ENCODE measurements at regions not wholly inside any gene's neighbourhood (a gene's known extent, or its start where the extent isn't known, plus 50 kb on each side); places are given as distances from the start of the nearest gene placed in this dataset.

DNA sequence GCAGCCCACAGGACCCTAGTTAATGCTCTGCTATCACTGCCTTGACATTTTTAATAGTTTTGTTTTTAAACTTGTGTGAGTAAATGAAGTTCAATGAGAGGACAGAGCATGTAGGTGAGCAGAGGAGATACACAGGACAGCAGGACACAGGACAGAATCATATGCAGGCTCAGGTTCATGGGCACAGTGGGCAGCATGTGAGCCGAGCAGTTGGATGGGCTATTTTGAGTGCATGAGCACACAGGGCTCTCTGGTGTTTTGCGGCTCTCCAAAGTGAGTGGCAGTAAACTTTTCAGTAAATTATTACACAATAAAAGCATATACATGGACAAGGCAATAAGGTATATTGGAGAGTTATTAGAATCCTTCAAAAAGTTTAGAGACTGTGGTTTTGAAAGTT is 189.7 kb upstream of the OR4E1 start:
- ChIA-PET SMC1A (ENCODE audit: uncharacterized antibody, unreplicated experiment) (no interaction called here), CTCF (interaction anchor here (4.3 kb wide), 1 partner anchor 11 kb away, joined by 27 read pairs; no protein-coding TSS in a partner anchor), RAD21 (ENCODE audit: unreplicated experiment) (no interaction called here), POLR2A (no interaction called here)
- no peaks in the 10 kb centered on the region for H4K20me1 ChIP-seq (ENCODE audit: control insufficient read depth, insufficient read depth)
- H3K27me3 ChIP-seq (replicated peaks in 1 of 2; ENCODE audit: control insufficient read depth in 2 of 2, insufficient read depth in 2 of 2, low read length in 1 of 2) = no peaks in the 10 kb centered on the region
- H3K9me3 ChIP-seq (replicated peaks; ENCODE audit: control insufficient read depth, insufficient read depth, low read length) = no peaks in the 10 kb centered on the region
- H2AFZ ChIP-seq (ENCODE audit: control insufficient read depth, low read depth, low read length) = no peak overlapping the region
- H3K4me2 ChIP-seq (ENCODE audit: control insufficient read depth, insufficient read depth) = no peak overlapping the region
- H3K27ac ChIP-seq (ENCODE audit: control insufficient read depth, insufficient read depth) = no peak overlapping the region
- BruUV-seq (replicated peaks) = no TSS peak
- in situ Hi-C loops (cut with MboI) = no loop called here
- no peak for FAIRE-seq
- no peak overlapping the region for H3K4me3 ChIP-seq
- intact Hi-C loops (cut with micrococcal nuclease; ENCODE audit: unreplicated experiment) = no loop called here
- no peaks in the 10 kb centered on the region for H3K4me1 ChIP-seq (ENCODE audit: control insufficient read depth, insufficient read depth, low read length)
- WGBS (ENCODE audit: insufficient coverage, insufficient replicate concordance, low lambda C conversion rate, missing lambda C conversion rate) = 49% methylated on average over 2 of the region's 2 CpGs
- H3K9ac ChIP-seq (ENCODE audit: control insufficient read depth, insufficient read depth, low read length) = no peak overlapping the region
- no peaks in the 10 kb centered on the region for H3K36me3 ChIP-seq (ENCODE audit: control insufficient read depth in 2 of 2, insufficient read depth in 2 of 2, low read length in 1 of 2)
- H3K79me2 ChIP-seq (ENCODE audit: control insufficient read depth, insufficient read depth, low read length) = no peaks in the 10 kb centered on the region
- no peak for DNase-seq (ENCODE audit: low read depth, low spot score)
- ATAC-seq = no peak
- no peak for TF ChIP-seq POLR2AphosphoS5 (IDR thresholded peaks at IDR 0.05; ENCODE audit: low read length)
- TF ChIP-seq KDM1A (IDR thresholded peaks at IDR 0.05; ENCODE audit: borderline replicate concordance) = no peak
- TF ChIP-seq RAD21 (IDR thresholded peaks at IDR 0.05; ENCODE audit: insufficient read depth, low read depth, low read length) = no peak
- no peak for TF ChIP-seq PKNOX1 (IDR thresholded peaks at IDR 0.05)
- TF ChIP-seq CHD1 (IDR thresholded peaks at IDR 0.05; ENCODE audit: low read depth, low read length) = no peak
- TF ChIP-seq GABPA (IDR thresholded peaks at IDR 0.05; ENCODE audit: low read depth) = no peak
- TF ChIP-seq, protein P1, sequence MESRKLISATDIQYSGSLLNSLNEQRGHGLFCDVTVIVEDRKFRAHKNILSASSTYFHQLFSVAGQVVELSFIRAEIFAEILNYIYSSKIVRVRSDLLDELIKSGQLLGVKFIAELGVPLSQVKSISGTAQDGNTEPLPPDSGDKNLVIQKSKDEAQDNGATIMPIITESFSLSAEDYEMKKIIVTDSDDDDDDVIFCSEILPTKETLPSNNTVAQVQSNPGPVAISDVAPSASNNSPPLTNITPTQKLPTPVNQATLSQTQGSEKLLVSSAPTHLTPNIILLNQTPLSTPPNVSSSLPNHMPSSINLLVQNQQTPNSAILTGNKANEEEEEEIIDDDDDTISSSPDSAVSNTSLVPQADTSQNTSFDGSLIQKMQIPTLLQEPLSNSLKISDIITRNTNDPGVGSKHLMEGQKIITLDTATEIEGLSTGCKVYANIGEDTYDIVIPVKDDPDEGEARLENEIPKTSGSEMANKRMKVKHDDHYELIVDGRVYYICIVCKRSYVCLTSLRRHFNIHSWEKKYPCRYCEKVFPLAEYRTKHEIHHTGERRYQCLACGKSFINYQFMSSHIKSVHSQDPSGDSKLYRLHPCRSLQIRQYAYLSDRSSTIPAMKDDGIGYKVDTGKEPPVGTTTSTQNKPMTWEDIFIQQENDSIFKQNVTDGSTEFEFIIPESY (IDR thresholded peaks at IDR 0.05) = no peak
- no peak for TF ChIP-seq RAD51 (IDR thresholded peaks at IDR 0.05)
- TF ChIP-seq MYC (IDR thresholded peaks at IDR 0.05; ENCODE audit: insufficient read depth, insufficient read length, insufficient replicate concordance, low read length, severe bottlenecking) = no peak
- TF ChIP-seq NR2F1 (conservative IDR thresholded peaks at IDR 0.05) = no peak
- TF ChIP-seq, protein P2, sequence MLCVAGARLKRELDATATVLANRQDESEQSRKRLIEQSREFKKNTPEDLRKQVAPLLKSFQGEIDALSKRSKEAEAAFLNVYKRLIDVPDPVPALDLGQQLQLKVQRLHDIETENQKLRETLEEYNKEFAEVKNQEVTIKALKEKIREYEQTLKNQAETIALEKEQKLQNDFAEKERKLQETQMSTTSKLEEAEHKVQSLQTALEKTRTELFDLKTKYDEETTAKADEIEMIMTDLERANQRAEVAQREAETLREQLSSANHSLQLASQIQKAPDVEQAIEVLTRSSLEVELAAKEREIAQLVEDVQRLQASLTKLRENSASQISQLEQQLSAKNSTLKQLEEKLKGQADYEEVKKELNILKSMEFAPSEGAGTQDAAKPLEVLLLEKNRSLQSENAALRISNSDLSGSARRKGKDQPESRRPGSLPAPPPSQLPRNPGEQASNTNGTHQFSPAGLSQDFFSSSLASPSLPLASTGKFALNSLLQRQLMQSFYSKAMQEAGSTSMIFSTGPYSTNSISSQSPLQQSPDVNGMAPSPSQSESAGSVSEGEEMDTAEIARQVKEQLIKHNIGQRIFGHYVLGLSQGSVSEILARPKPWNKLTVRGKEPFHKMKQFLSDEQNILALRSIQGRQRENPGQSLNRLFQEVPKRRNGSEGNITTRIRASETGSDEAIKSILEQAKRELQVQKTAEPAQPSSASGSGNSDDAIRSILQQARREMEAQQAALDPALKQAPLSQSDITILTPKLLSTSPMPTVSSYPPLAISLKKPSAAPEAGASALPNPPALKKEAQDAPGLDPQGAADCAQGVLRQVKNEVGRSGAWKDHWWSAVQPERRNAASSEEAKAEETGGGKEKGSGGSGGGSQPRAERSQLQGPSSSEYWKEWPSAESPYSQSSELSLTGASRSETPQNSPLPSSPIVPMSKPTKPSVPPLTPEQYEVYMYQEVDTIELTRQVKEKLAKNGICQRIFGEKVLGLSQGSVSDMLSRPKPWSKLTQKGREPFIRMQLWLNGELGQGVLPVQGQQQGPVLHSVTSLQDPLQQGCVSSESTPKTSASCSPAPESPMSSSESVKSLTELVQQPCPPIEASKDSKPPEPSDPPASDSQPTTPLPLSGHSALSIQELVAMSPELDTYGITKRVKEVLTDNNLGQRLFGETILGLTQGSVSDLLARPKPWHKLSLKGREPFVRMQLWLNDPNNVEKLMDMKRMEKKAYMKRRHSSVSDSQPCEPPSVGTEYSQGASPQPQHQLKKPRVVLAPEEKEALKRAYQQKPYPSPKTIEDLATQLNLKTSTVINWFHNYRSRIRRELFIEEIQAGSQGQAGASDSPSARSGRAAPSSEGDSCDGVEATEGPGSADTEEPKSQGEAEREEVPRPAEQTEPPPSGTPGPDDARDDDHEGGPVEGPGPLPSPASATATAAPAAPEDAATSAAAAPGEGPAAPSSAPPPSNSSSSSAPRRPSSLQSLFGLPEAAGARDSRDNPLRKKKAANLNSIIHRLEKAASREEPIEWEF (IDR thresholded peaks at IDR 0.05; ENCODE audit: insufficient replicate concordance, low read depth, low read length) = no peak
- no peak for TF ChIP-seq SPI1 (IDR thresholded peaks at IDR 0.05; ENCODE audit: borderline replicate concordance, insufficient read depth, low read depth, low read length)
- TF ChIP-seq RELB (IDR thresholded peaks at IDR 0.05; ENCODE audit: low read depth) = no peak
